GM12891 (cell line): ENCODE measurements at regions not wholly inside any gene's neighbourhood (a gene's known extent, or its start where the extent isn't known, plus 50 kb on each side); places are given as distances from the start of the nearest gene placed in this dataset.

Experiments used
- POLR2A ChIP-seq: IDR thresholded peaks from 2 replicates; pipeline ENCODE4 v1.6.1; 2011; ENCODE audit warnings: low read depth, low read length, control low read depth
- POLR2AphosphoS5 ChIP-seq: IDR thresholded peaks from 2 replicates; pipeline ENCODE4 v1.6.1; 2011; ENCODE audit warnings: low read depth, low read length, control low read depth
- POU2F2 ChIP-seq: IDR thresholded peaks from 2 replicates; pipeline ENCODE4 v1.6.1; 2011; ENCODE audit warnings: low read depth, mild to moderate bottlenecking, control low read depth, low read length, moderate library complexity

DNA sequence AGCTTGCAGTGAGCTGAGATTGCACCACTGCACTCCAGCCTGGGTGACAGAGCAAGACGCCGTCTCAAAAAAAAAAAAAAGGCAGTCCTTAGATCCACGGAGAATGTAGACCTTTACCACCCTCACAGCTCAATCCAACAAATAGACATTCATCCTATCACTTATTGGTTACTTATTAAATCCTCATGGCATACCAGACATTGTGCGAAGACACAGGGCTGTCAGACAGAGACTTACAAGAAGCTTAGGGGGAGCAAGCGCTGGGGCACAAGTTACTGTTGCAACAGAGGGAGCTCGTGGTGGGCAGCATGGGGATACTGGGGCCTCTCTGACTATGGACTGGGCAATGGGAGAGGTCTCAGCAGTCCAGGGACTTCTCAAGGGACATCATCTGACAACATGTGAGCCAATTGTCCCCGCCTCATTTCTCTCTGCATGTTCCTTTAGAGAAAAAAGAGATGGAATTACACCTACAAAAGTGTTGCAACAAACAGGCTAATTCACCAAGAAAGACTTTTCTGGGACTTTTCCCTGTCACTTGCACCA lies 82.8 kb upstream of the TNS3 start:
- TF ChIP-seq POLR2A (no peak), POLR2AphosphoS5 (no peak), POU2F2 (no peak)
